NCI-H1694 treated with DMSO at 0.1 percent for 48 hours (cell line): ENCODE measurements at regions not wholly inside any gene's neighbourhood (a gene's known extent, or its start where the extent isn't known, plus 50 kb on each side); places are given as distances from the start of the nearest gene placed in this dataset.
"Not testable (repeated sequence)": the region's sequence is repeated elsewhere in the genome, so short reads cannot be mapped to it uniquely, and the experiment has no call there.

ENCODE experiments used
- DNase-seq: peaks from one replicate; lab custom pipeline; 2025; lab: John Stamatoyannopoulos, UW

DNA sequence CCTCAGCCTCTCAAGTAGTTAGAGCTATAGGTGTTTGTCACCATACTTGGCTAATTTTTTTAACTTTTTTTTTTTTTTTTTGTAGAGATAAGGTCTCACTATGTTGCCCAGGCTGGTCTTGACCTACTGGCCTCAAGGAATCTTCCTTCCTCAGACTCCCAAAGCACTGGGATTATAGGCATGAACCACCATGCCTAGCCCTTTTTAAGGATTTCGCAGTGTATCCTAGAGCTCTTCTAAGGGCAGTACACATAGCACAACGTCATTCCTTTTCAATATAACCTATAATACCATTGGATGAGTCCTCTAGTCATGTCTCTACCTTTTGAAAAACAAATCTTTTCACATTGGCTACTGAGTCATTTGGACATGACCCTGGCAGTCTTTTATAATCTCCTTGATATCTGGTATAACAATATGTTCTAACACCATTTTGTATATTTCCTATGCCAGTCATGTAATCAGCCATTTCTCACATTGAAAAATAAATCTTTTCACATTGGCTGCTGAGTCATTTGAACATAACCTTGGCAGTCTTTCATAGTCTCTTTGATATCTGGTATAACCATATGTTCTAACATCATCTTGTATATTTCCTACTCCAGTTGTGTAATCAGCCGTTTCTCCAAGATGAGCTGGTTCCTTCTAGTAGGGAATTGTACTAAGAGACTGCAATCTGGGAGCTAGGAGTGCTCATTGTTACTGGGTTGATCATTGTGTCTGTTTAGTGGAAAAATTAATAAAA lies 944.7 kb downstream of the MCTP2 start:
- DNase-seq = no peak

- no peak for DNase-seq
These were observed 945.6 kb downstream of the MCTP2 start for GRCh38 chr15:95176794-95177577.

- no peak for DNase-seq
These were observed 949.2 kb downstream of the MCTP2 start for GRCh38 chr15:95180530-95180929.

GRCh38 chr15:95182091-95182490 lies 950.7 kb downstream of the MCTP2 start:
- DNase-seq = no peak

DNA sequence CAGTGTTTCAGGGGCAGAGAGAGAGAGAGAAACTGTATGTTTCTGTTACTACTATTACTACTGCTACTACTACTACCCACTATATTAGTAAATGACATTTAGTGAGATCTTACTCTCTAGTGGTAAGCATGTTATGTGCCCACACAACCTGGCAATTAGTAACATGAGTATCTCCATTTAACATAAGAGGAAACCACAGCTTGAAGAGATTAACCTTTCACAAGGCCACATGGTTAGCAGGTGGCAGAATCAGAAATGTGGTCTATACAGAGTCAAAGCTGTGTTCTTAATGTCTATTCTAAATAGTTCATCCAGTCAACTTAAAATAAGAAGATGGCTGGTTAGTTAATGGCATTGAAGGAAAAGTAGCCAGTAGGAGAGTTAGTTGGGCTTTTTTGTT lies 961.6 kb downstream of the MCTP2 start:
- no peak for DNase-seq

DNA sequence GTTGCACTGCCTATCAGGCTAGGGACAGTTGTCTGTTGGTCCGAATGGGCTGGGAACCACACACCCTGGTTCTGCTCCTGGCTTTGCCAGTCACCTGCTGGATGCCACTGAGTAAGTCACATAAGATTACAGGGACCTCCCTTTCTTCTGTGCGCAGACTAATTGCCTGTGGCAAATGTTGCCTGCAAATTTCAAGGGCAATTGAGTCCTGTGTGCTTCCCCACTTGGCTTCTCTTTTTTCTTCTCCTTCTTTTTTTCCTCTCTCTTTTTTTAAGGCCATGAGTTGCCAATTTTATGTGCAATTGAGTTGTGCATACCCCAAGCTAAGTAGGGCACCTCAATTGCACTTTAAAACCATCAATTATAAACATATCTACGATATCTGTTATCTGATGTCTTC lies 963.4 kb downstream of the MCTP2 start:
- DNase-seq = no peak

GRCh38 chr15:95196176-95196915 lies 965.0 kb downstream of the MCTP2 start:
- no peak for DNase-seq

DNA sequence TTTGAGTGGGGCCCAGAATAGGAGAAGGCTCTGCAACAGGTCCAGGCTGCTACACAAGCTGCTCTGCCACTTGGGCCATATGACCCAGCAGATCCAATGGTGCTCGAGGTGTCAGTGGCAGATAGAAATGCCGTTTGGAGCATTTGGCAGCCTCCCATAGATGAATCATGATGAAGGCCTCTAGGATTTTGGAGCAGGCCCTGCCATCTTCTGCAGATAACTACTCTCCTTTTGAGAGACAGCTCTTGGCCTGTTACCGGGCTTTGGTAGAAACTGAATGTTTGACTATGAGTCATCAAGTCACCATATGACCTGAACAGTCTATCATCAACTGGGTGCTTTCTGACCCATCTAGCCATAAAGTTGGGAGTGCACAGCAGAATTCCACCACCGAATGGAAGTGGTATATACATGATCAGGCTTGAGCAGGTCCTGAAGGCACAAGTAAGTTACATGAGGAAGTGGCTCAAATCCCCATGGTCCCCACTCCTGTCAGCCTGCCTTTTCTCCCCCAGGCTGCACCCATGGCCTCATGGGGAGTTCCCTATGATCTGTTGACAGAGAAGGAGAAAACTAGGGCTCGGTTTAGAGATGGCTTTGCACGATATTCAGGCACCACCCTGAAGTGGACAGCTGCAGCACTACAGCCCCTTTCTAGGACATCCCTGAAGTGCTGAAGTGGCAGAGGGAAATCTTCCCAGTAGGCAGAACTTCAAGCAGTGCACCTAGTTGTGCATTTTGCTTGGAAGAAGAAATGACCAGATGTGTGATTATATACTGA lies 971.4 kb downstream of the MCTP2 start:
- no peak for DNase-seq

DNA sequence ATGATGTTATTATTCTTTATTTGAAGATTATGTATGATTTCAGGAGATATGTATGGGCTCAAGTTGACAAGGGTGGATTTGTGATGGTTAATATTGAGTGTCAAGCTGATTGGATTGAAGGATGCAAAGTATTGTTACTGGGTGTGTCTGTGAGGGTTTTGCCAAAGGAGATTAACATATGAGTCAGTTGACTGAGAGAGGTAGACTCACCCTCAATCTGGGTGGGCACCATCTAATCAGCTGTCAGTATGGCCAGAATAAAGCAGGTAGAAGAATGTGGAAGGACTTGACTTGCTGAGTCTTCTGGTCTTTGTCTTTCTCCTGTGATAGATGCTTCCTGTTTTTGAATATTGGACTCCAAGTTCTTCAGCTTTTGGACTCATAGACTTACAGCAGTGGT lies 973.7 kb downstream of the MCTP2 start:
- no peak for DNase-seq

- not testable (repeated sequence) for DNase-seq
These were observed 974.5 kb downstream of the MCTP2 start for GRCh38 chr15:95205830-95206229.

- no peak for DNase-seq
These were observed 976.7 kb downstream of the MCTP2 start for GRCh38 chr15:95208071-95208470.

GRCh38 chr15:95208988-95209387 lies 977.6 kb downstream of the MCTP2 start:
- no peak for DNase-seq

DNA sequence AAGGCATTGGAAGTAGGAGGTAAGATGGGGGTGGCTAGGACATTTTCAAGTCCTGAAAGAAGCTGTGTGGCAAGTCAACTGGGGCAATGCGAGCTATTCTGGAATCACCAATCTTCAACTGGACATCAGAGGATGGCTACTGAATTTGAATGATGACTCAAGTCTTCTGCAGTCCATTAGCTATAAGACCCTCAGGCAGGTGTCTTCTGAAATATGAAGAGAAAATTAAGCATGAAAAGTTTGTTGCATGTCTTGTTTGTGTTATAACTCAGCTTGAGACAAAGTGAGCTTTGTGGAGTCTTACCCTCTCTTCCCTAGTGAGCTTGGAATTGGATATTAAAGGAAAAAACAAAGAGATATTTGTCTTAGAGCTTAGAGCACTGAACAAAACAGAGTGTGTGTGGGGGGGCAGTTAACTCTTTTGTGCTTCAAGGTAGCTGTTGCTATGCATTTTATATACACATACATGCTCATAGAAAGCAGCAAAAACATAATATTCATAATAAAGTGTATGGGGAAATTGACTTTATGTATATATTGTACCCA lies 979.1 kb downstream of the MCTP2 start:
- no peak for DNase-seq

GRCh38 chr15:95215017-95215416 lies 983.7 kb downstream of the MCTP2 start:
- DNase-seq = no peak

GRCh38 chr15:95226835-95227234 lies 995.5 kb downstream of the MCTP2 start:
- no peak for DNase-seq

GRCh38 chr15:95227235-95227634 lies 995.9 kb downstream of the MCTP2 start:
- no peak for DNase-seq

DNA sequence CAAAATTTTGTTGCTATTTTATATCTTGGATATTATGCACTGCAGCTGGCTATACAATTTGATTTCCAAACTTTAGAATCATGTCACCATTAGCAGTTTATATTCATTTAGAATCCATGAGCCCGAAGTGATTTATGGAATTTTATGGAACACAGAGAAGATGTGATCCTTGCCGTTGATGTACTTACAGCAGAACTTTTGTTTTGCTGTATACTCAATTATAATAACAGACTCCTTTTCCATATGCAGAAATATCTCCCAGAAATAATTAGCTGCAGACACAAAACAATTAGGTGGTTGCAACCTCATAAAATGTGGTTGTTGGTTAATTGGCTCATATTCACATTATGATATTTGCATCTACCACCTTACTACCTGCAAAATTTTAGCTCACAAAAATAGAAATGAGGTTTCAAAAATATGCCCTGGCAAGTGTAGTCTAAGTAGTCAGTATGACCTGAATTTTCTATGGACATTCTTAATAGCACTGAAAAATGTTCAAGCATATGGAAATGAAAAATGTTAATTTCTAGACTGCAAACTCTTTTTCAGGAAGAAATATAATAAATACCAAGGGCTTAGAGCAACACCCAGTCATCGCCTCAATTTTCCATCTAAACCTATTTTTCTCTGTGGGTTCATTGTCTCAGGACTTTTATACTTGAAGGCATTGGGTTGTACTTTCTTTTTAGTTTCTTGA lies 997.6 kb downstream of the MCTP2 start:
- no peak for DNase-seq

DNA sequence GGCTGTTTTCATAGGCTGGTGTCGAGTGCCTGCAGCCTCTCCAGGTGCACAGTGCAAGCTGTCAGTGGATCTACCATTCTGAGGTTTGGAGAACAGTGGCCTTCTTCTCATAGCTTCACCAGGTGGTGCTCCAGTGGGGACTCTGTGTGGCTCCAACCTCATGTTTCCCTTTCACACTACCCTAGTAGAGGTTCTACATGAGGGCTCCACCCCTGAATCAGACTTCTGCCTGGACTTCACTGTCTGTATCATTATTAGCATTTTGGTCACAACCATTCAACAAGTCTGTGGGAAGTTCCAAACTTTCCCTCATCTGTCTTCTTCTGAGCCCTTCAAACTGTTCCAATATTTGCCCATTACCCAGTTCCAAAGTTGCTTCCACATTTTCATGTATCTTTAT lies 1003.7 kb downstream of the MCTP2 start:
- DNase-seq = no peak

DNA sequence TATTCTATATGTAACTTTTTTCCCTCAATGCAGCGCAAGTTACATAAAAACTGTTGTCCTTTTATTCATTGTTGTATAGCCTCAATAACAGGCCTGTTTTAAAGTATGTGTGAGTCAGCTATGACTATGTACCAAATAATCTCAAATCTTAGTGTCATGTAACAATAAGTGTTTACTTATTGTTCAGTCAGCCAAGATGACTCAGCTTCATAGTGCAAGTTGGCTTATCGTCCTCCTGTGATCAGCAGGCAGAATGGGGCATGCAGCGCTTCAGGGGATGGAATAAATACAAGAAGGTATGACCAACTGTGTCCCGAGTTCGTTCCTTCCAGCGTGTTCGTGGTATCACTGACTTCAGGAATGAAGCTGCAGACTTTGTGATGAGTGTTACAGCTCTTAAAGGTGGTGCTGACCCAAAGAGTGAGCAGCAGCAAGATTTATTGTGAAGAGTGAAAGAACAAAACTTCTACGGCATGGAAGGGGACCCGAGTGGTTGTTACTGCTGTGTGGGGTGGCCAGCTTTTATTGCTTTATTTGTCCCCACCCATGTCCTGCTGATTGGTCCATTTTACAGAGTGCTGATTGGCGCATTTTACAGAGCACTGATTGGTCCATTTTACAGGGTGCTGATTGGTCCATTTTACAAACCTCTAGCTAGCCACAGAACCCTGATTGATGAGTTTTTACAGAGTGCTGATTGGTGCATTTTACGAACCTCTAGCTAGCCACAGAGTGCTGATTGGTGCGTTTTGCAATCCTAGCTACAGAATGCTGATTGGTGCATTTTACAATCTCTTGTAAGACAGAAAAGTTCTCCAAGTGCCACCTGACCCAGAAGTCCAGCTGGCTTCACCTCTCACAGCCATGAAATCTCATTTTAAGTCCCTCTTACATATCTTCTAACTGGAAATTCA lies 1016.0 kb downstream of the MCTP2 start:
- no peak for DNase-seq

DNA sequence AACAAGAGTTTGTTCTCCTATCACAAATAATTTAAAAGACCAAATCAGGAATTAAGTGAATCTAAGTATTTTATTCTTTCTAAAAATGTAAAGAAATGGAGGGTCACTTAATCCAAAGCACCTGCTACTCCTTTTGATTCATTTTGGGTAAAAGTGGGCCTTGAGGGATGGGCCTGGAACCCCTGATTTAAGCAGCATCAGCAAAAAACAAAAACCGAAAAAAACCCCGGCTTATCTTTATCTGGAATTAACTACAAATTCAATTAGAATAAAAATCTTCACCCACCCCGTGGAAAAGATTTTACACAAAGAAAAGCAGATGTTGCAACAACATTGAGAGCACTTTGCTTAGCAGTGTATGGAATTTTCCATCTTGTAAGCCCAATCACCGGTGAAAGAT lies 1018.2 kb downstream of the MCTP2 start:
- no peak for DNase-seq
